ENCODE measurements at regions not wholly inside any gene's neighbourhood (a gene's known extent, or its start where the extent isn't known, plus 50 kb on each side); places are given as distances from the start of the nearest gene placed in this dataset.

DNA sequence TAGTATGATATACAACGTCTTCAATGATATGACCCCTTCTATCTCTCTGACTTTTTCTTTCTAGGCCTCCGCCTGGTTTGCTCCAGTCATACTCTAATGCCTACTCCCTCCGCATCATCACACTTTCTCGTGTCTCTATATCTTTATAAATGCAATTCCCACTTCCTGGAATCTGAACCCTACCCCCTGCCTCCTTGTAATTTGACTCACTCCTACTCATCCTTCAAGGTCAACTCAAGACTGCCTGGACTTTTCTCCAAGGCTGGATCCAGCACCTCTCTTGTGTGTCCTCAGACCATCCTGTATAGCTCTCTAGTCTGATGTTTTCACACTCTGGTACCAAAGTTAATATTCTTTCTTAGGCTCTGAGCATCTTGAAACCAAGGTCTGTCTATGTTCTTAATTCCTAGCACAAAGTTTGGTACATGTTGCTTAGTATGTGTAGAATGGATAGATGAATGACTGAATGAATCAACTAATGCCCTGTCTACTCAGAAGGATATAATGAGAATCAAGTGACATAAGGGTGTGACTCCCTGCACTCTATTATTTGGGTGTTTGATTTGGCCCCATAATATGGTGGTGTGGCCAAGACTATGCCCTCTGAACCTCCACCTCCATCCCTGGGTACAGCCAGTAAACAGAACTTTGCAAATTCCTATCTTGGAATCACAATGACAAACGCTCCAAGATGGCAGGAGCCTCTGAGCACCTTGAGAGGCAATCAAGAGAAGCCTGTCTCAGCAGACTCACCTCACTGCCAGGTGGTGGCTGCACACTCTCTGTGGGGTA lies 74.3 kb upstream of the SERP2 start:
- intact Hi-C loops (cut with DNase I): no loop called here

DNA sequence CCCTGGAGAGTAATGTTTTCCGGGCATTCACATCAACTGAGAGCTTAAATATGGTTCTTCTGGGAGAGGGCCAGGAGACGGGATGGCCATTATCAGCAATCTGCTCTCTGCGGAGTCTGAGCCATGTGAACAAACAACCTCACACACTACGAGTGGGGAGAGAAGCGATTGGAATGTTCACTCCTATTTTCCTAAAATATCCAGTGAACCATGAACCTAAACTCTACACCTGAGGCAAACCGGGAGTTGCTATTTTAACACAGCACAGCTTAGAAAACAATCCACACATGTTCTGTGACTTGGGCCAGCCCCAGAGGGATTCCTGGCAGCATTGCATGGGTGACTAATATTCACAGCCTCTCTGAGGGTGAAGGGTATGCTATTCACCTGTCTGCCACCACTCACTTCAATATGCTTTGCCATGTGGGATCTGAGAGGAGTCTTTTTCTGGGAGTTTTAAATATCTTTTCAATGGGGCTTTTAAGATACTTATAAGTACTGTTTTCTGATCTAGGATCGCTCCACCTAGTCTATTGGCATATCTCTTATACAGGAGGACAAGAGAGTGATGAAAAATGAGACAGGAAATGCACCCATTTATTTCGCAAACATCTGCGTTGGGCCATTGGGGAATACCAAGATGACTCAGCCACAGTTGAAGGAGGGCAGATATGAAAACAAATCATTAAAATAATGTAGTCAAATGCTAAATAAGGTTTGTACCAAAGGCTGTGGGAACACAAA lies 72.6 kb upstream of the SERP2 start:
- intact Hi-C loops (cut with DNase I): loop anchor here in 1 of 2 donors (10.0 kb wide), 1 partner anchor 134 kb away; no protein-coding TSS in a partner anchor
- ATAC-seq: peak; percentile 54 to 89
- DNase-seq: peak; percentile 47

More for the DNA sequence above, 74.3 kb upstream of the SERP2 start:
- DNase-seq (no peak), ATAC-seq (no peak)

GRCh38 chr13:44301639-44302015 lies 72.0 kb upstream of the SERP2 start:
- ATAC-seq (no peak), DNase-seq (no peak)
- intact Hi-C loops (cut with DNase I): loop anchor here in 1 of 2 donors (10.0 kb wide), 1 partner anchor 133 kb away; no protein-coding TSS in a partner anchor

DNA sequence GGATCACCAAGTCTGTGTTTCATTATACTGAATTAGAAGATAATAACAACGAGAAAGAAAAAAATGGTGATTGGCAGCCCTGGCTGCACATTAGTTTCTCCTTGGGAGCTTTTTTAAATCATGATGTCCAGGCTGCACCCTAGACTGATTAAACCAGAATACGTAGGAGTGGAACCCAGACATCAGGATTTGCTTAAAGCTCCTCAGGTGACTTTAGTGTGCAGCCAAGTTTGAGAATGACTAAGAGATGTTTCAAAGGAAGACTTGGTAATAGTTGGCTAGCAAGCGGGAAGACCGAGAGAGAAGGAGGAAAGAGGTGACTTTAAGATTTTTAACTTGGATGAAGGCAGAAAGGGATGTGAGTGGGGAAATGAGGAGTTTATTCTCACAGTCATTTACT lies 71.4 kb upstream of the SERP2 start:
- DNase-seq (no peak), ATAC-seq (no peak)
- intact Hi-C loops (cut with DNase I): loop anchor here in 1 of 2 donors (10.0 kb wide), 1 partner anchor 133 kb away; no protein-coding TSS in a partner anchor

DNA sequence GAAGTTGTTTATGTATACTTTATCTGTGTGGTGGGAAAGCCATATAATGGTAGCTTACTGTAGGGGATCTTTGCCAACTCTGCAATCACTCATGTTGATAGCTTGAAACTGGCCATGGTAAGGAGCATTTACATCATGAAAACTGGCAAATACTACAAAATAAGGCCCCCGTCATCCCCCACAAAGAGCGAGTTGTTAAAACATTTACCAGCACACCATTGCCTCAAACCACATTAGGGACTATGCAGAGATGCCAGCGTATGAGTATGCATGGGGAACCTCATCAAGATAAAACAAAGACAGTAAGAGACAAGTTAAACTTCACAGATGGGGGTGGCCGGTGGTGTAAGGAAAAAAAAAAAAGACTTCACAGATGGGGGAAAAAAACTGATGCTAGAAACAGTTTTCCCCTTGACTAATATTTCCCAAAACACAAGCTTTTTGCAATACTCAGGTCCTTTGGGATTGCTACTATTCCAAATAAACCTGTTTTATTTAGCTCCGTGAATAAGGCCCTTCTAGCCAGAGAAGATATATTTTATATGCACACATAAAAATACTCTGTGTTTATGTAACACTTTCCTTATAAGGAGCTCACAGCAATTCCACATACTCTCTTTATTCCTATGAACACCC lies 70.6 kb upstream of the SERP2 start:
- intact Hi-C loops (cut with DNase I): loop anchor here in 1 of 2 donors (10.0 kb wide), 1 partner anchor 132 kb away; no protein-coding TSS in a partner anchor
- DNase-seq (no peak), ATAC-seq (no peak)

DNA sequence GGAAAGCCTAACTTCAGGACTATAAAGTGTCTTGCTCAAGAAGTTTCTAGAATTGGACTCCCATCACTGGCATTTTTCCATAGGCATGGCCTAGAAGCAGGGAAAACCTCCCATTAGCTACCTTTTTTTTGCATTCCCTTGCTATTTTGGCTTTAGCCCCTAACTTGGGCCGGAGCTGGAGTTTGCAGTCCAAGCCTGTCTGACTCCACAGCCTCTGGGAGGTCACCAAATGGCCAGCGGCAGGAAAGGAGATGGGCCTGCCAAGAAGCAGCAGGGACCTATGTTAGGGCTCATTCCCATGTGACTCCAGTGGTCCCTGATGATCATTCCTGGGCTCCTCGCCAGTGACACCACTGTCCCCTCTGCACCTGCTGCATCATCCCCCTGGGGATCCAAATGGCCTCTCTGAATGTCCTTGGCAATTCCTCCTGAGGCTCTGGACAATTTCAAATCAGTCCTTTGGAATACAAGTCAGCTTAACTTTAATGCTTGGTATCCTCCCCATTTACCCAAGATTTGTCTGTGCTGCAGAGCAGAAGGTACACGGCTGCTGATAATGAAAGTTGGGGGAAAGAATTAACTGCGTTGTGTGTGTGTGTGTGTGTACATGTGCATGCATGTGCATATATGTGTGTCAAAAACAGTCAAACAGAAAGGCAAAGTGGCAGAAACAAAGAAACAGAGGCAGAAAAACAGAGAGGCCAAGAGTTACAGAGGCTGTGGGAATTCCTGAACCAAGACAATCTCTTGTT lies 69.8 kb upstream of the SERP2 start:
- intact Hi-C loops (cut with DNase I): loop anchor here in 1 of 2 donors (10.0 kb wide), 1 partner anchor 131 kb away; no protein-coding TSS in a partner anchor
- peak; percentile 69 for DNase-seq
- ATAC-seq: peak; percentile 50 to 79

DNA sequence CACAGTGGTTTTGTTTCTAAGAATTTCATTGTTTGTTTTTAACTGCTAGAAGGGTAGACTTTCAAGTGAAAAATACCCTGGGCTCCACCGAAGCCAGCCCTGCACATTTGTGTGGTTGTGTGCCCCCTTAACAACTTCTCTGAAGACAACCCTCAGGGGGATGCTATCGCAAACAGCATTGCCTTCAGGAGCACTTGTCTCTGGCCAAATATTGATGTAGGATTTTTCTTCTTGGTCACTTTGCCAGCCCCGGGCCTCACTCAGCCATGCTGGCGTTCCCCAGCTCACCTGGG lies 69.2 kb upstream of the SERP2 start:
- intact Hi-C loops (cut with DNase I): loop anchor here in 1 of 2 donors (10.0 kb wide), 1 partner anchor 130 kb away; no protein-coding TSS in a partner anchor
- no peak for DNase-seq
- ATAC-seq: no peak

DNA sequence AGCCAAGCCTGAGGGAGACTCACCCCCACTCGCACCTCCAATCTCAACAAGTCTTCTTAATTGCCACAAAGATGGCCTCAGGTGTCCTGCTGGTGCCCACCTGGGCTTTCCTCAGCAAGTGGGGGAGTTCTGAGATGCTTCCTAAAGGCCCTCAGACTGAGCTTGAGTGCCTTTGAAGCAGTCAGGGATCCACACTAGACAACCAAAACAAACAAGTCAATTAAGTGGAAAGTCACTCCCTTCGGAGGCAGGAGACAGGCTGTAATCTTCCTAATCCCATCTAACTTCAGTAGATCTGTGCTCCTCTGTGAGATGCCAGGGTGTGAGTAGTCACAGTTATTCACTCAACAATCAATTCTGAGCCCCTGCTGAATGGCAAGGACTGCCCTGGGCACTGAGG lies 68.3 kb upstream of the SERP2 start:
- ATAC-seq (no peak), DNase-seq (no peak)
- intact Hi-C loops (cut with DNase I): loop anchor here (5.0 to 10.0 kb wide), 2 partner anchors 68 to 130 kb away; no protein-coding TSS in a partner anchor

- ATAC-seq: no peak
- no peak for DNase-seq
- intact Hi-C loops (cut with DNase I): loop anchor here (5.0 to 10.0 kb wide), 2 partner anchors 69 to 129 kb away; no protein-coding TSS in a partner anchor
Observed at GRCh38 chr13:44305917-44306370, 67.7 kb upstream of the SERP2 start.

GRCh38 chr13:44306371-44307192 lies 67.0 kb upstream of the SERP2 start:
- peak; percentile 31 to 78 for ATAC-seq
- DNase-seq: peak; percentile 79

DNA sequence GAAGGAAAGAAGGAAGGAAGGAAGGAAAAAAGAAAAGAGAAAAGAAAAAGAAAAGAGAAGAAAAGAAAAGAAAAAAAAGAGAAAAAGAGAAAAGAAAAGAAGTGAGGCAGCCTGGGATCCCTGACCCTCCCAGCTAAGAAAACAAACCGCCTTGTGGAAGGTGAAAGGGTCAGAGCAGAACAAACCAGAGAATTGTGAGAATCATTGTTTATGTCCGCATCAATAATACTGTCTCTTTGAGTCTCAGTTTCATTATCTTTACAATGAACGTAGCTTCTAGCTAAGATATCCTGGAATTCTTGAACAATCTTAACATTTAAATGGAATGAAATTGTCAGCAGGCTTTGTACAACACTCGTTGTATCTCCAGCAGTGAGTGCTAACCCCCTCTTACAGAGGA lies 66.4 kb upstream of the SERP2 start:
- no peak for ATAC-seq
- no peak for DNase-seq
- intact Hi-C loops (cut with DNase I): loop anchor here (5.0 to 10.0 kb wide), 2 partner anchors 70 to 128 kb away; no protein-coding TSS in a partner anchor

More at GRCh38 chr13:44306371-44307192, 67.0 kb upstream of the SERP2 start:
- intact Hi-C loops (cut with DNase I): loop anchor here (5.0 to 10.0 kb wide), 2 partner anchors 69 to 128 kb away; no protein-coding TSS in a partner anchor

- no peak for ATAC-seq
- intact Hi-C loops (cut with DNase I): loop anchor here (5.0 to 10.0 kb wide), 2 partner anchors 71 to 127 kb away; no protein-coding TSS in a partner anchor
Observed at GRCh38 chr13:44307844-44308243, 65.8 kb upstream of the SERP2 start.

DNA sequence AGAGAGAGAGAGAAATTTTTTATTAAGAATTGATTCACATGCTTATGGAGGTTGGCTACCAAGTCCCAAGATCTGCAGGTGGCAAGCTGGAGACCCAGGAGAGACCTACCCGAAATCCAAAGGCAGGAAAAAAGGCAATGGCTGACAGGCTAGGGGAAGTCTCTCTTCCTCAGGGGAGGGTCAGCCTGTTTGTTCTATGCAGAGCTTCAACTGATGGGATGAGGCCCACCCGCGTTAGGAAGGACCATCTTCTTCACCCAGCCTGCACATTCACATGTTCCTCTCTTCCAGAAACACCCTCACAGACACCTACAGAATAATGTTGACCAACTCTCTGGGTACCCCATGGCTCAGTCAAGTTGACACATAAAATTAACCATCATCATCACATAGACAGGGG lies 65.3 kb upstream of the SERP2 start:
- intact Hi-C loops (cut with DNase I): loop anchor here (5.0 to 10.0 kb wide), 2 partner anchors 71 to 126 kb away; no protein-coding TSS in a partner anchor
- no peak for DNase-seq
- ATAC-seq: no peak

More at GRCh38 chr13:44307844-44308243, 65.8 kb upstream of the SERP2 start:
- no peak for DNase-seq

- ATAC-seq: peak; percentile 62 to 75
- intact Hi-C loops (cut with DNase I): loop anchor here (5.0 to 10.0 kb wide), 4 partner anchors 52 to 127 kb away; no protein-coding TSS in a partner anchor
Observed at GRCh38 chr13:44309794-44310757, 63.5 kb upstream of the SERP2 start.

DNA sequence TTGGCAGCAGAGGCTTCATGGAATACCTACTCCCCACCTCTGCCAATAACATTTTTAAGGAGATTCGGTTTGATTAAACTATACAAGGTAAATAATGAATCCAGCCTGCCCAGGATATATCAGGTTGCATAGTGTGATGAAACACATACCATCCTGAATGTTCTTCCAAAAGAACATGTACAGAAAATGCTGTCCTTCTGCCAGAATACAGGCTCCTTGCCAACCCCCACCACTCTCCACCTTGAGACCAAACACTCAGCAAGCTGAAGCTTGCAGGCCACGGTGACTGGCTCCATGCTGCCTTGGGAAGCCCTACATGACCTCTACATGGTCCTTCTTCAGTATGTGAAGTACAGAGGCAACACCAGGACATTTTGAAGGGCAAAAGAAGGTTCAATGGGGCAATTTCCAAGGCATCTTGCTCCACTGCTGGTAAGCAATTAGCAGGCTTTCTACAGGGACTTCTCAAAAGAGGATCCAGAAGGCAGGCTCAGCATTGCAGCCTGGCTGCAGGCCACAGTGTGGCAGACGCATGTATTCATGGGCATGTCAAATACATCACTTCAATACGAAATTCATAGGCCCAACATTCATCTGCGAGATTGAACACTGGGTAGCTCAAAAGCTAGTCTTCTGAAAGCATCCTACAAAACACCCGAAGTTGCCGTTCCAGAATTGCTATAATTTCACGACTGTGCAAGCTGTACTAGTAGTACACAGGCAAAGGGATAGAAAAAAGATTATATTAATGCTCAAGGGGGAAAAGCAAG lies 62.4 kb upstream of the SERP2 start:
- intact Hi-C loops (cut with DNase I): loop anchor here in 1 of 2 donors (5.0 kb wide), 2 partner anchors 51 to 126 kb away; no protein-coding TSS in a partner anchor
- DNase-seq: no peak
- ATAC-seq: no peak

More at GRCh38 chr13:44309794-44310757, 63.5 kb upstream of the SERP2 start:
- DNase-seq: peak; percentile 69

All from left cardiac atrium (tissue), 4 donors.